ENCODE measurements at regions not wholly inside any gene's neighbourhood (a gene's known extent, or its start where the extent isn't known, plus 50 kb on each side); places are given as distances from the start of the nearest gene placed in this dataset.

- H3K27me3 ChIP-seq (ENCODE audit: low read length): no peaks in the 10 kb centered on the region
Observed at GRCh38 chr5:6321078-6321477, 57.3 kb downstream of the MED10 start.

GRCh38 chr5:6319116-6319515 lies 59.2 kb downstream of the MED10 start:
- H3K4me1 ChIP-seq (ENCODE audit: low read length): no peaks in the 10 kb centered on the region
- no peak for DNase-seq
- H3K79me2 ChIP-seq (ENCODE audit: low read length): no peaks in the 10 kb centered on the region
- H3K27ac ChIP-seq (ENCODE audit: low read length): no peak overlapping the region
- H3K27me3 ChIP-seq (ENCODE audit: low read length): no peaks in the 10 kb centered on the region
- H3K9ac ChIP-seq (ENCODE audit: low read length): no peak overlapping the region
- no peak overlapping the region for H3K4me2 ChIP-seq (ENCODE audit: low read depth, low read length, poor library complexity, severe bottlenecking)
- H3K36me3 ChIP-seq (ENCODE audit: insufficient read depth, low read length): no peaks in the 10 kb centered on the region
- H3K4me3 ChIP-seq (ENCODE audit: low read length): no peak overlapping the region
- no peaks in the 10 kb centered on the region for H3K9me2 ChIP-seq (replicated peaks; ENCODE audit: insufficient read depth, low read length)
- H3K9me3 ChIP-seq (ENCODE audit: low read length): no peaks in the 10 kb centered on the region
- H4K20me1 ChIP-seq (ENCODE audit: insufficient read depth, low read depth, low read length): no peaks in the 10 kb centered on the region
- no peak overlapping the region for H2AFZ ChIP-seq (ENCODE audit: low read length)

More at GRCh38 chr5:6321078-6321477, 57.3 kb downstream of the MED10 start:
- DNase-seq: no peak
- no peak overlapping the region for H3K4me2 ChIP-seq (ENCODE audit: low read depth, low read length, poor library complexity, severe bottlenecking)
- H3K9me3 ChIP-seq (ENCODE audit: low read length): no peaks in the 10 kb centered on the region
- H3K27ac ChIP-seq (ENCODE audit: low read length): no peak overlapping the region
- no peaks in the 10 kb centered on the region for H3K79me2 ChIP-seq (ENCODE audit: low read length)
- no peaks in the 10 kb centered on the region for H3K36me3 ChIP-seq (ENCODE audit: insufficient read depth, low read length)
- H2AFZ ChIP-seq (ENCODE audit: low read length): no peak overlapping the region
- H3K9ac ChIP-seq (ENCODE audit: low read length): no peak overlapping the region
- no peaks in the 10 kb centered on the region for H3K4me1 ChIP-seq (ENCODE audit: low read length)
- no peak overlapping the region for H3K4me3 ChIP-seq (ENCODE audit: low read length)
- no peaks in the 10 kb centered on the region for H4K20me1 ChIP-seq (ENCODE audit: insufficient read depth, low read depth, low read length)
- H3K9me2 ChIP-seq (replicated peaks; ENCODE audit: insufficient read depth, low read length): no peaks in the 10 kb centered on the region

- Histone ChIP-seq H3K4me3 (ENCODE audit: low read length) (no peak overlapping the region), H3K36me3 (ENCODE audit: insufficient read depth, low read length) (no peaks in the 10 kb centered on the region), H4K20me1 (ENCODE audit: insufficient read depth, low read depth, low read length) (no peaks in the 10 kb centered on the region), H3K27ac (ENCODE audit: low read length) (no peak overlapping the region), H3K4me2 (ENCODE audit: low read depth, low read length, poor library complexity, severe bottlenecking) (no peak overlapping the region), H3K27me3 (ENCODE audit: low read length) (no peaks in the 10 kb centered on the region), H2AFZ (ENCODE audit: low read length) (no peak overlapping the region), H3K9ac (ENCODE audit: low read length) (no peak overlapping the region), H3K9me3 (ENCODE audit: low read length) (no peaks in the 10 kb centered on the region), H3K79me2 (ENCODE audit: low read length) (no peaks in the 10 kb centered on the region), H3K9me2 (replicated peaks; ENCODE audit: insufficient read depth, low read length) (no peaks in the 10 kb centered on the region), H3K4me1 (ENCODE audit: low read length) (no peaks in the 10 kb centered on the region)
- no peak for DNase-seq
Observed at GRCh38 chr5:6317116-6317798, 61.1 kb downstream of the MED10 start.

GRCh38 chr5:6315580-6315979 lies 62.8 kb downstream of the MED10 start:
- no peak overlapping the region for H3K9ac ChIP-seq (ENCODE audit: low read length)
- H3K4me3 ChIP-seq (ENCODE audit: low read length): no peak overlapping the region
- H2AFZ ChIP-seq (ENCODE audit: low read length): no peak overlapping the region
- no peaks in the 10 kb centered on the region for H3K79me2 ChIP-seq (ENCODE audit: low read length)
- no peaks in the 10 kb centered on the region for H3K9me3 ChIP-seq (ENCODE audit: low read length)
- no peak for DNase-seq
- H3K36me3 ChIP-seq (ENCODE audit: insufficient read depth, low read length): no peaks in the 10 kb centered on the region
- H3K4me1 ChIP-seq (ENCODE audit: low read length): no peaks in the 10 kb centered on the region
- no peak overlapping the region for H3K27ac ChIP-seq (ENCODE audit: low read length)
- H3K27me3 ChIP-seq (ENCODE audit: low read length): no peaks in the 10 kb centered on the region
- H4K20me1 ChIP-seq (ENCODE audit: insufficient read depth, low read depth, low read length): no peaks in the 10 kb centered on the region
- H3K9me2 ChIP-seq (replicated peaks; ENCODE audit: insufficient read depth, low read length): no peaks in the 10 kb centered on the region
- no peak overlapping the region for H3K4me2 ChIP-seq (ENCODE audit: low read depth, low read length, poor library complexity, severe bottlenecking)

GRCh38 chr5:6311568-6312501 lies 66.5 kb downstream of the MED10 start:
- no peaks in the 10 kb centered on the region for H4K20me1 ChIP-seq (ENCODE audit: insufficient read depth, low read depth, low read length)
- H3K4me2 ChIP-seq (ENCODE audit: low read depth, low read length, poor library complexity, severe bottlenecking): no peak overlapping the region
- DNase-seq: no peak
- H2AFZ ChIP-seq (ENCODE audit: low read length): no peak overlapping the region
- H3K36me3 ChIP-seq (ENCODE audit: insufficient read depth, low read length): no peaks in the 10 kb centered on the region
- H3K4me3 ChIP-seq (ENCODE audit: low read length): no peak overlapping the region
- no peaks in the 10 kb centered on the region for H3K27me3 ChIP-seq (ENCODE audit: low read length)
- H3K9ac ChIP-seq (ENCODE audit: low read length): no peak overlapping the region
- H3K79me2 ChIP-seq (ENCODE audit: low read length): no peaks in the 10 kb centered on the region
- H3K9me3 ChIP-seq (ENCODE audit: low read length): no peaks in the 10 kb centered on the region
- H3K9me2 ChIP-seq (replicated peaks; ENCODE audit: insufficient read depth, low read length): no peaks in the 10 kb centered on the region
- no peaks in the 10 kb centered on the region for H3K4me1 ChIP-seq (ENCODE audit: low read length)
- no peak overlapping the region for H3K27ac ChIP-seq (ENCODE audit: low read length)

DNA sequence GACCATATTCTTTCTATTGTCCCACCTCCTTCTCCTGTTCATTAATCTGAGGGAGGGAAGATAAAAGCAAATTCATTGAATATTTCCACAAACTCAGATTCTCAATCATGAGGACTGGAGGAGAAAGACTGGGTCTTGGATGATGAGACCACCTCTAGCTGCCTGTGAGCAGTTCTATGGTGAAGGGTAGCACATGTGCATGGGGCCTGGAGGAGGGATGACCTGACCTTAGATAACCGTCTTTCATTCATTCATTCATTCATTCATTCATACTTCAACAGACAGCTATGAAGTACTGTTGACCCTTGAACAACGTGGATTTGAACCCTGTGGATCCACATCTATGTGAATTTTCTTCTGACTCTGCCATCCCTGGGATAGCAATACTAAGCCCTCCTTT lies 68.4 kb downstream of the MED10 start:
- H3K9me3 ChIP-seq (ENCODE audit: low read length): no peaks in the 10 kb centered on the region

DNA sequence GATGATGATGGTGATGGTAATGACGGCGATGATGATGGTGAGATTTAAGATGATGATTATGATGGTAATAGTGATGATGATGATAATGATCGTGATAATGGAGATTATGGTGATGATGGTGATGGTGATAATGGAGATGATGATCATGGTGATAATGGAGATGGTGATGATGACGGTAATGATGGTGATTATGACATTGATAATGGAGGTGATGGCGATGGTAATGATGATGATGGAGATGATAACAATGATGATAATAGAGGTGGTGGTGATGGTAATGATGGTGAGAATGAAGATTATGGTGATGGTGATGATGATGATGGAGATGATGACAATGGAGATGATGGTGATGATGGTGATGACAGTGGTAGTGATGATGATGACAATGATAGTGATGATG lies 69.7 kb downstream of the MED10 start:
- no peak overlapping the region for H3K4me3 ChIP-seq (ENCODE audit: low read length)
- no peaks in the 10 kb centered on the region for H3K36me3 ChIP-seq (ENCODE audit: insufficient read depth, low read length)
- no peaks in the 10 kb centered on the region for H3K79me2 ChIP-seq (ENCODE audit: low read length)
- H3K9me2 ChIP-seq (replicated peaks; ENCODE audit: insufficient read depth, low read length): no peaks in the 10 kb centered on the region
- no peaks in the 10 kb centered on the region for H4K20me1 ChIP-seq (ENCODE audit: insufficient read depth, low read depth, low read length)
- H3K4me1 ChIP-seq (ENCODE audit: low read length): no peaks in the 10 kb centered on the region
- no peak for DNase-seq
- no peak overlapping the region for H2AFZ ChIP-seq (ENCODE audit: low read length)
- no peak overlapping the region for H3K4me2 ChIP-seq (ENCODE audit: low read depth, low read length, poor library complexity, severe bottlenecking)
- H3K9me3 ChIP-seq (ENCODE audit: low read length): no peaks in the 10 kb centered on the region
- H3K9ac ChIP-seq (ENCODE audit: low read length): no peak overlapping the region
- no peak overlapping the region for H3K27ac ChIP-seq (ENCODE audit: low read length)
- no peaks in the 10 kb centered on the region for H3K27me3 ChIP-seq (ENCODE audit: low read length)

More for the DNA sequence above, 68.4 kb downstream of the MED10 start:
- Histone ChIP-seq H3K36me3 (ENCODE audit: insufficient read depth, low read length) (no peaks in the 10 kb centered on the region), H3K27ac (ENCODE audit: low read length) (no peak overlapping the region), H3K27me3 (ENCODE audit: low read length) (no peaks in the 10 kb centered on the region), H4K20me1 (ENCODE audit: insufficient read depth, low read depth, low read length) (no peaks in the 10 kb centered on the region), H3K4me3 (ENCODE audit: low read length) (no peak overlapping the region), H3K4me1 (ENCODE audit: low read length) (no peaks in the 10 kb centered on the region), H2AFZ (ENCODE audit: low read length) (no peak overlapping the region), H3K9me2 (replicated peaks; ENCODE audit: insufficient read depth, low read length) (no peaks in the 10 kb centered on the region), H3K4me2 (ENCODE audit: low read depth, low read length, poor library complexity, severe bottlenecking) (no peak overlapping the region), H3K79me2 (ENCODE audit: low read length) (no peaks in the 10 kb centered on the region), H3K9ac (ENCODE audit: low read length) (no peak overlapping the region)
- no peak for DNase-seq

GRCh38 chr5:6307304-6307703 lies 71.0 kb downstream of the MED10 start:
- Histone ChIP-seq H3K4me3 (ENCODE audit: low read length) (no peak overlapping the region), H3K27ac (ENCODE audit: low read length) (no peak overlapping the region), H4K20me1 (ENCODE audit: insufficient read depth, low read depth, low read length) (no peaks in the 10 kb centered on the region), H3K79me2 (ENCODE audit: low read length) (no peaks in the 10 kb centered on the region), H3K4me1 (ENCODE audit: low read length) (no peaks in the 10 kb centered on the region), H3K27me3 (ENCODE audit: low read length) (no peaks in the 10 kb centered on the region), H3K9me3 (ENCODE audit: low read length) (no peaks in the 10 kb centered on the region), H2AFZ (ENCODE audit: low read length) (no peak overlapping the region), H3K9ac (ENCODE audit: low read length) (no peak overlapping the region), H3K4me2 (ENCODE audit: low read depth, low read length, poor library complexity, severe bottlenecking) (no peak overlapping the region), H3K9me2 (replicated peaks; ENCODE audit: insufficient read depth, low read length) (no peaks in the 10 kb centered on the region), H3K36me3 (ENCODE audit: insufficient read depth, low read length) (no peaks in the 10 kb centered on the region)
- no peak for DNase-seq
